NCI-H774 (cell line): ENCODE measurements at regions not wholly inside any gene's neighbourhood (a gene's known extent, or its start where the extent isn't known, plus 50 kb on each side); places are given as distances from the start of the nearest gene placed in this dataset.

Source experiments
- DNase-seq: peaks from one replicate; lab custom pipeline; 2025; lab: John Stamatoyannopoulos, UW

DNA sequence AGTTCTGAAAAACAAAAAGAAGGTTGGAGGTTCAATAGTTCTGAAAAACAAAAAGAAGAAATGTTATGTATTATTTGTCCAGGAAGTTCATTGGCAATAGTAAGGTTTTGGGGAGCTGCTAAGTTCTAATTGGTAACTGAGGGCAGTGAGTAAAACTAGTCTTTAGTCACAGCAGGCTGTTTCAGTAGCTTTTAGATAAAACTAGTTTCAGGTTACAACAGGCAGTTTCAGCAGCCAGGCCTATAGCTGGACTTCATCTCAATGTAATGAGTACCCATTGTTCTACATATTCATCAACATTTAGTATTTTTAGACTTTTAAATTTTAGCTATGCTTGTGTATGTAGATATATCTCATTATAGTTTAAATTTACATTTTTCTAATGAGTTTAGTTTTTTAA lies 639.3 kb downstream of the TOX3 start:
- DNase-seq, result no peak

DNA sequence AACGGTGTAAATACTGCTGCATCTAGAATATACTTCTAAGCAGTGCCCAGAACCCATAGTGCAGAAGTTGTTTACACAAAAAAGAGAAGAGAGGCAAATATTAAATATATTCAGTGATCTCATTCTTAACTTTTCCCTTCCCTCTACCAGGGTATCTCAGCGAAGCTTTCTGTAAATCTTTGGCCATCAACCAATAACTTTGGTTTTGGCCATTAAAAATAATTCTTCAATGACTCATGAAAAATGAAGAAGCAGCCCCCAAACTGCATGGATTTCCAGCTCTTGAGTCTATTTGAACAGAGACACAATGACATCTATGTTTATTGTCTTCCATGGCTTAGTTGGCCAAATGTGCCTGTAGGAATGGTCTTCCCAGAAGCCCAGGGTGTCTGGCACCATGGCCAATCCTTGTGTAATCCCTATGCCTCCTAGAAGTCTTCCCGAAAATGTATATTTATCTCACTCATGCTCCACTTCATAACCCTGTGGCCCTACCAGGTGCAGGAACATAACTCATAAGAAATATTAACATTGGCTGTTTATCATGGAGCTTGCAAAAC lies 646.6 kb downstream of the TOX3 start:
- DNase-seq, result no peak

DNA sequence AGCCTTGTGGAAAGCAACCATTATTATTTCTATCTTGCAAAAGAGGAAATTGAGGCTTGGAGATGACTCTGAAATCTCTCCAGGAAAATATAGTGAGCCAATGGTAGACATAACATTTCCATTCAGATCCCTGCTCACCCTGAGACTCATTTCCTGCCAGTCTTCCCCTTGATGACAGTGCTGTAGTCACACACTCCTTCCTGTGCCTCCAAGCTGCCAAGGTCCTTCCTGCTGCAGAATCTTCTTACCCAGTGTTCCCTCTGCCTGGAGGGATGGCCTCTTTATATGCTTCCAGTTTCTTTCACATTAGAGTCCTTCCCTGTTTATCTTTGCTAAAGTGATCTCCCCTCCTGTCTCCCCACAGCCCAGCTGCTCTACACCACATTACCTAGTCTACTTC lies 648.1 kb downstream of the TOX3 start:
- DNase-seq, result no peak

DNA sequence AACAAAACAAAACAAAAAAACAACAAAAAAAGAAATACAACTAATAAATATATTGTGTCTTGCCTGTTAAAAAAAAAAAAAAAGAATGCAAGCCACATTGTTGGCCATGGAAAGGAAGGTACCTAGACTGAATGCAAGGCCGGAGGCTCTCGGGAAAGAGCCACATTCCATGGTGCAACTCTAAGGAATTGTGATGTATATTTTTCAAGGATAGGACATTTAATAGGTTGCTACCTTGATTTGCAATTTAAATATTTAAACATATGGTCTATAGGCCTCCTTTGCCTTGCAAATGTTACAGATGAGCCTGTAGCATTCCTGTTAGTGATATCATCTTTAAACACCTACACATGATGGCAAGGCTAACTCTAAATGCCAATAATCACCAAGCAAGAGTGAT lies 650.9 kb downstream of the TOX3 start:
- DNase-seq, result no peak

DNA sequence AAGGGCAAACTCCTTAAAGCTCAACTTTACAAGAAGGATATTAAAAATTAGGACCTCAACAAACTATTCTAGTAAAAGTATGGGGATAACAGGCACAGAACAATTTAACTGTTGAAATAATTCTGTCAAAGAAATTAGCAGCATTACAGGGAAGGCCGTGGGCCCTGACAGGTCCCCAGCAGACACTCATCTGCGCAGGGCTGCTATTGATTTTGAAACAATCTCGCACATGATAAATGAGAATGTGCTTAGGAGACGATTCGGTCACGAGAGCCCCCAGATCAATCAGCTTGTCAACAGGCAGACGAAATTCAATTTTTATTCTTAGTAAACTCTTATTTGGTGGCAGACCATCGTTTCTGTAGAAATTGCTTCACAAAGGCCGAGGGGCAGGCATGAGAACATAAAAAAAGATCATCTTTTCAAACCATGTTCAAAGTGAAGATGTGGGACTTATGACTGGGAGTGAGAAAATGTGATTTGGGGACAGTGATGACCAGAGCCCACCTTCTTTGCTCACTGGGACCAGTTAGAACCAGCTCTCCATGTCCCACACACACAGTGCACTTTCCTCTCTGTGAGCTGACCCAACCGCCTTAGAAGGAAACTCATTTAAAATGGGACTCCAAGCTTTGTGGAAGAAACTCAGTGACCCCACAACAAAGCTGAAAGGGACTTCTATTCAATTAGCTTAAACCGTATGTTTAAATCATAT lies 654.5 kb downstream of the TOX3 start:
- no peak for DNase-seq

DNA sequence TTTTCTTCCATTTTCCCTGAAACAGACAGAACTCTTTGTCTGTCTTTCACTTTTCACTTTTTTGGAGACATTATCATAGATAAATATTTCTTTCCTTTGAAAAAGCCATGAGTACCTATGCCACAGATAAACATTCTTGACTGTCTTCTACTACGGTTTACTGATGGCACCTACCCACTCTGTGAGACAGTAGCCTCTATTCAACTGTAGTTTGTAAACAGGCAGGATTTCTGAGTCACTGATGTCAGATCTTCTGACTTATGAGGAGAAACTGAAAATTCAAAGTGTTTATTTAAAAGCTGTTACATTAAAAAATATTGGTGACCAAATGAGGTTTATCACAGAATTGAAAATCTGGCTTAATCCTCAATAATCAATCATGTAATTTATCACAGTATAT lies 658.4 kb downstream of the TOX3 start:
- DNase-seq, result no peak

DNA sequence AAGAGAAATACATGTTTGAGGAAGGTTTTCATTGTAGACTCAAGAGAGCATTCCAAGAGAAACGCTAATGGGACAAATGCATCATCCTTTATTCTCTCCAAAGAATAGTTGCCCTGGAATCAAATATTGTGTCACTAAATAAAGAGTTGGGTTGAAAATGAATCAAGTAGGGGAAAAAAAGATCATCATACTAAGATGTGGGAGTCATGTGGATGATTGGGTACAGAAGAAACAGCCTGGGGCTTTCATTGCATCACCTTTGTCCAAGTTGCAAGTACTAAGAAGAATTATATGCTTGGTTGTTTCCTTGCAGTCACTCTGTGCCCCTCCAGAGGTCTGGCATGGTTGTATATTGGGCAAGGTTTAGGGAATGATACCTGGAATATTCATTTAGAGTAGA lies 658.9 kb downstream of the TOX3 start:
- DNase-seq, result no peak

DNA sequence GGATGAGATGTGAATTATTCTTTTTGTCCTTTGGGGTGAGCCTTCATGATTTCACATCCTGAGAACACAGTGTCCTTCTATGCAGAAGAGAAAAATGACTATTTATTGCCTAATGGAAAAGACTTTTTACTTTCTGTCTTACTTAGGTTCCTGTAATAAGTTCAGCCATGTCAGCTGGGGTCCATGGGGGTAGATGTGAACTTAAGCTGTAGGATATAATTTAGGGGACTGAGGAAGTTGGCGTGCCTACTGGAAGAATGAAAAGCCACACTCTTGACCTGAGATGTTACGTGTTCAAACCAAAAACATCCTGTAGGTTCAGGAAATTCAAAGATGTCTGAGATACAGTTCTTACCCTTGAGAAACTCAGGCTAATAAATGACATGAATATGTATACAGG lies 660.5 kb downstream of the TOX3 start:
- DNase-seq, result no peak

DNA sequence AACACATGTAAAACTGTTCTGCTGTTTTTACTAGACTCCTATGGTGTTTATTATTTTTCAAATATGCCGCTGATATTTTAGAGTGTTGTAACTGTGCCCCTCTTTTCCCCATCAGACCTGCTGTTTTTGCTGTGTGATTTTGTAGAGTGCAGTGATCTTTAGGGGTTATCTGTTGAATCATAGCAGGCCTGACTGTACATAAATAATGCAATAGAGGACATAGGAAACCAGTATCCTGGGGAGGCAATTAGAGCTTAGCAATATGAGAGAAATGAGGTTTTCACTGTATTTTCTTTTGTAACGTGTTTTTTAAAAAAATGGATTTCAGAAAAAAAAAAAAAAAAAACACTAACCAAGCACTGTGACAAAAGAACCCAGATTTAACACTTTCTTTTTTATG lies 662.2 kb downstream of the TOX3 start:
- DNase-seq, result no peak

DNA sequence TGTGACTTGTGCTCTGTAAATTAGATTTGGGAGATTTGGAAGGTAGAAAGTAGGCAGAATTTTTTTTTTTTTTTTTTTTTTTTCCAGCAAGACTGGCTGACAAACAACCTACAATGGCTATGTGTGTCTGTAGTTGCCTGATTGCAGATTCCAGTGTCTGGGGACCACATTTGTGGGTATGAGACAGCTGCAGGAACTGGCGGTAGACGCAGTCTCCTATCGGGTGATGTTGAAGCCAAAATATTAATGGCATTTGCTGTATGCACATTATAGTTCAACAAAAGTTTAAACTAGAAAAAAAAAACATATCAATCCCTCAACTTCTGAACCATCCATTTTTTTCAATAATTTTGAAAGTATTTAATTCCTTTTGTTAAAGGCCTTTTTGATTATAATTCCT lies 665.2 kb downstream of the TOX3 start:
- DNase-seq, result no peak

DNA sequence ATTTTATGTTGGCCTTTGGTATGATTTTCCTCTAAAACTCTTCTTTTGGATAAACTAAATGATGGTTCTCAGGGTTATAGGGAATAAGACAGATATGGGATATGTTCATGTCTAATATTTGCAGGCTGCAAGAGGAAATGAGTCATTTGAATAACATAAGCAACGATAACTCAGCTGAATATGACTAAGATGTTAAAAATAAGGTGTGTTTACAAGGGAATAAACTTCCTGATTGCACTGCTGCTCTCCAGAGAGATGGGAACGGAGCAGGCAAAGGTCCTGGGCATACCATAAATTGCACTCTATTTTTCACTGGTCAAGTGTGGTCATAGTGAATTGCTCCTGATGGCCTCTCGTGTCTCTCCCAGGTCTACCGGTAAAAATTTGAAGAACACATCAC lies 666.2 kb downstream of the TOX3 start:
- DNase-seq, result no peak

DNA sequence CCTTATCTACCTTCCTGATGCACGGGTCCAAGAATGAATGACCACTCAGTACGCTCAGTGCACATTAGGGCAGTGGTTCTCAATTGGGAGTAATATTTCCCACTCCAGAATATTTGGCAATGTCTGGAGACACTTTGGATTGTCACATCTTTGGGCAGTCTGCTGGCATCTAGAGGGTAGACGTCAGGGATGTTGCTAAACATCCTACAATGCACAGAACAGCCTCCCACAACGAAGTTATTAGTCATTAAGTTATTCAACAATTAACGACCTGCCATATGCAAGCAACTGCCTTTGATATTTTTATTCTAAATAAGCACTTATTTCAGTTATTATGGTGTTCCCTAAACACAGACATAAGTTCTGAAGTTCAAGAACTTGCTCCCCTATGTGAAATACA lies 669.3 kb downstream of the TOX3 start:
- DNase-seq, result no peak

DNA sequence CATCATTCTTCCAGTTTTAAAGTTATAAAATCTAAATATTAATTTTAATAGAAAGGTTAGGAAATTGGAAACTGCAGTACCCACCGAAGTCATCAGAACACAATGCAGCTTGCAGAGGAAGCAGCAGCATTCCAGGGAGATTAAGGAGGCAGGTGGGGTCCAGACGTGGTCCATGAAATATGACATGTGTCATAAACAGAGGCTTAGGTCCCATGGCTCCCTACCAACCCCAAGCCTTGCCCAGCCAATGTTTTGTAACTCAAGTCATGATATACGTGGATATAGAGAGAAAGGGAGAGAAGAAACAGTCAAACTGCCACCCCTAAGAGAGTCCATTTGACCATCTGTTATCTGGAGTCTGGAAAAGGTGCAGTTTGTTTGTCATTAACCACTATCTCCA lies 670.0 kb downstream of the TOX3 start:
- no peak for DNase-seq

DNA sequence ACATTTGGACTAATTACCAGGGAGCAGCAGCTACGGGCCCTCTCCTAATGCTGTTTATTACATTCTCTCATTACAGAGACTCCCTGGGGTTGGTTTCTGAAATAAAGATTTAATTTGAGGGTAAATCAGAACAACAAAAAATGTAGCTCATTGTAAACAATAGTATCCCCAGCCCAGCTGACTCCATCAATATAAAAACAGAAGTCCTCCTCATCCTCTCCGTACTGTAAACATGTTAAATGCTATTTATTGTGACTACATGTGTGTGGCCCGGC lies 670.4 kb downstream of the TOX3 start:
- no peak for DNase-seq

DNA sequence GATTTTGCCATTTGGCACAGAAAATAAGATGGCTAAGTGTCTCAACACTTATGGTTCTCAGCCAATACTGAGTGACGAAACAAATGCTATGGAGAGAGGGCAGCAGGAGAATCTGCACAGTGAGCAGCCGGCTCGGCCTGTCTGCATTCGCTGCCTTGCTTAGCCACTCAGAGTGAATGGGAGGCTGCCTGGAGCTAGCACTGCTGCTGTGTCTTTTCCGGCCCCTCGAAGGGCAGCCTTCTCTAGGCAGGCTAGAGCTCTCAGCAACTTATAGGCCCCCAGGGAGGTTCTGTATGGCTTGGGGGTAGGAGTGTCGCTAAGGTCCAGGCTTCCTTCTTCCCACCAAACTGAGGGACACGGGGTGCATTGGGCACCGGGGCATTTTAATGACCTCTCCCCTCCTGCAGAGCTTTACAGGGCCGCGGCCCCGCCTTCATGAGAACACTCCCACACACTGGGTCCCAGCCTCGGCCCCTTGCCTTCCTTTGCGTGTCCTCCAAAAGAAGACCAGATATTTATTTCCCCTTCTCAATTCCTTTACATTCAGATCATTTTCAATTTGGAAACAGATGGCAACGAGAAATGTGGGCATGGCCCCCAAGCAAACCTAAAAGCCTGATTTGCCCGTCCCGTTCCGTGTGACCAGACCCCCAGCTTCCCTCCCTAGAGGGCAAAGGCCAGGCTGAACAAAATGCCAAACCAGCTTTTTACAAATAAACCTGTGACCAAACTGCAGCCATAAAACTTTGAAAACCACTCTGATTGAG lies 670.9 kb downstream of the TOX3 start:
- no peak for DNase-seq

DNA sequence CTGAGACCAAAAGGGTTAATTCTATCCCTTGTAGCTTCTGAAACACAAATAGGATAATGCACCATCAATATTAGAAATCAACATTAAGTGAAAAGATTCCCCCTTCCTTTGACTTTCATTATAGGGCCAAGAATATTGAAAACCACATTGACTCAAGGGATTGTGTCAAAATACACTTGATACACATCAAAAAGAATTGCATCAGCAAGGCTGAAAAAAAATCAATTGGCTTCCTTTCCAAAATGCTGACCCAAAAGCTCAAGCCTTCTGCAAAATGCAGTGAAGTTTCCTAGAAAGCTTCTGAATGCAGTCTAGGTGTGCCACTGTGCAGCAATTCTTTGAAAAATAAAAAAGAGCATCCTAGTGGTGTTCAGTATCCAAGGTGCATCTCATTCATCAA lies 674.4 kb downstream of the TOX3 start:
- no peak for DNase-seq

DNA sequence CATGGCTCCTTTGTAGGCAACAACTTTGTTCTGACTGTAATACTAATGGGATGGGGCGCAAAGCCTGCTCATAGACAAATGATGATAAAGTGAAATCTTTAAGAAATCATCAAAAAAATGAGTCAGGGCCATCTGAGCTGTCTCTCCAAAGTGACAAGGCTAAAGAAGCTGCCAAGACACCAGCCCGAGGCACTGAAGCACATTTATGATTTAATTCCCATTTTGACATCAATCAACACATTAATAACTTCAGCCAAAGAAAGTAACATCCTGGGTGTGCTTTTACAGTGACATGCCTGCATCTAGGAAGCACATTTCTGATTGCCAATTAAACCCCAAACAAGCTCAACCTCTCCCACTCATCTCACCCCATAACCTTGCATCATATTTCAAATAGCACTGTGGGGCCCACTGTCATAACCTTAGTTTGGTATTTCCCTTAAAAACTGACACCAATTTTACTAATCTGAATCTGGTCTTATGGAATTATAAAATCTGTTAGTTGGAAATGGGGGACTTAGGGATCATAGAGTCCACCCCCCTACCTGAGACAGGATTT lies 676.6 kb downstream of the TOX3 start:
- no peak for DNase-seq

DNA sequence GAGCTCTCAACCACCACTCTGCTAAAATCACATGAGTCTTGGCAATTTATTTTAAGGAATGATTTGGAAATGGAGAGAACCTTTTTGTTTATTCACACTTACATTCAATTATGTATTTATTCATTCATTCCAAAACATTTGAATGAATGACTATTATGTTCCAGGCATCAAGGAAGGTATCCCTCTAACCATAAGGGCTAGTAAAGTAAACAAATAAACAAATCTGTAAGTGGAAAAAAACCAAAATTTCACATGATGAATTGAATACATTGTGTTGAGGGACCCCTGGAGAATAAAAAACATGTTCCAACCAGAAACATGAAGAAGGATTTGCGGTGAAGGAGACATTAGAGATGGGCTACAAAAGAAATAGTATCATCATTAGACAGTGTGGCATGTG lies 677.8 kb downstream of the TOX3 start:
- no peak for DNase-seq

DNA sequence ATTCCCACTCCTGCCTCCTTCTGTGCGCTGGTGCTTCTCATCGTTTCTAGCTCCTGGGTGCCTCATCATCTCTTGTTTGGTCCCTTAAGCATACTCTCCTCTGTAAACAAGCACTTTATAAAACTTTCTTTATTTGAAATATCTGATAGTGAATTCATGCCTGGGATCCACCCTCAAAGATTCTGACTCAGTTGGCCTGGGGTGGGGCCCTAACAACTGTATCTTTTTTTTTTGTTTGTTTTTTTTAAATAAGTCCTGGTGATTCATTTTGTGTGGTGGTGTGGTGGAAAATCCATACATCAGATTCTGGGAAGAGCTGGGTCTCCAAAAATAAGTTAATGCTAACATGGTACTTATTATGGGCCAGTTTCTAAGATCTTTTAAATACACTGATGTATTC lies 678.3 kb downstream of the TOX3 start:
- no peak for DNase-seq

DNA sequence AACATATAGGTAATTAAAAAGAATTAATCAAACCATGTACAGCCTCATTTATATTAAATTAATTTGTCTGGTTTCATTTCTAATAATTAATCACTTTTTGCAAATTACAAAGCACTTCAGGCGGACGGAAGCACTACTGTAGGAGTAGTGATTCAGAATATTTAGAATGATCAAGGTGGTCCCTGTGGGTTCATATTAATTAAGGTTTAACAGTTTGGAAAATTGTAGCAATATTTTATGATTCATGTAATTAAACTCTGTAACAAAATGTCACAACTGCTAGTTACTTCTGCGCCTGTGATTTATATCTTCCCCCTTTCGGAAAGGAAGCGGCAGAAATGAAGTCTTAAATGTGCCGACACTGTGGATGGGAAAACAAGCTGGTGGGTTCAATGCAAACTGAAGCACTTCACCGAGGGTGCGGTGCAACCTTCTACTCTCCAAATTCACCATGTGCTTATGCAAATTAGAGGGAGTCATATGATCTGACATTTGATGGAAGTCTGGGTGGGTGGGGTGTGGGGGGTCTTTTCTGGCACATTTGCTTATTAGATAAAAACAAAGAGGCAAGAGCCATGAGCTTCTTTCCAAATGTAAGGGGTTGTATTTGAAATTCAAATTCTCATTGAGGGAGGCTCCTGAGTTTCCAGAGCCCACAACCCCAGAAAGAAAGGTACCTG lies 679.4 kb downstream of the TOX3 start:
- DNase-seq, result no peak

DNA sequence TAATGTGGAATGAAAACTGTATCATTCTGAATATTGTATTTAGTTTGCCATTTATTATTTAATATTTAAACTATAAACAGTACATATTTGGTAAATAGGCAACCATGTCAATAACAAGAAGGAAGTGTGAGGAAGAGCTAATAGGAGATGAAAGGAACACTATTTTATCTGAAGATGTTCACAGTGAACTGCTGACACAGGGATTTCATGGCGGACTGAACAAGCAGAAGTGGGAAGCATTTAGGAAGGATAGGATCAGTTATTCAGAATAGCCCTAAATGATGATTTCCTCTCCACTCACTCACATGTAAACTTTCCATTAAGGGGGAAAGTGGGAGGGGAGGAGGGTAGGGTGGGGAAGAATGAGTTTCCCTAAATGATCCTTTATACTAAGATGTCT lies 682.4 kb downstream of the TOX3 start:
- no peak for DNase-seq

DNA sequence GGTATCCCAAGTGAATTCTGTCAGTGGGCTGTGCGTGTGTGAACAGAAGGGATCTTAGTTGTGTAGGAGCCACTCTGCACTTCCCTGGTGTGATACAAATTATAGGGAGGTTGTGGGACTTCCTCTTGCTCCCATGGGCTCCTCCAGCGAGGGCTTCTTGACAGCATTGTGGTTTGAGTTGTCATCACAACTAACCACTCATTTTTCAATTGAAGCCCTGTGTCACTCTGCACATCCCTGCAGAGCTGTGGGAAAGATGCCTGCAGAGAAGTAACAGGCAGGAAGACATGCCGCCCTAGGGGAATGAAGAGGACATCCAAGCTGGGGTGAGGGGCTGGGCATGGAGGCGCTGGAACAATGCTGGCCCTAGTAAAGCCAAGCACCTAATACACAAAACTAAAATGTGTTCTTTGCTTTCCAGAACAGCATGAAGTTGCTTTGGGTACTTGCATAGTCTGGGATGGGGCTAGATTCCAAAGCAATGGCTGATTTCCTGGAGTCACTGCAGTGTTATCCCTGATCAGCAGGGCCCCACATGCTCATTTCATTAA lies 692.5 kb downstream of the TOX3 start:
- no peak for DNase-seq

DNA sequence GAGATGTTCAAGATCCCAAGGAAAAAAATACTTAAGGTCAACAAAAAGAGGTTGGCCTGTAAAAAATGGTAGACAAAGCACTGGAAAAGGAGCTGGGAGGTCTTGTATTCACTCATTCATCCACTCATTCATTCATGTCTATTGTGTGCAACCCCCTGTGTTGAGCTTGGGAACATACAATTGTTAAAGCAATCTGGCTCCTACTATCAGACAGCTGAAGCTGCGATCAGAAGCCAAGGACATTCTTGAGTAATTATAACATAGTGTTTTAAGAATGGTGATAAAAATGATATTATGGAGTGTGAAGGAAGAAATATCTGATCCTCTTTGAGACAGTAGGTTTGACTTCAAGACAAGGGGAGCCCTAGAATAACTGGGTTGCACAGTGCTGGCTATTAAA lies 693.4 kb downstream of the TOX3 start:
- no peak for DNase-seq
